ENCODE measurements at regions not wholly inside any gene's neighbourhood (a gene's known extent, or its start where the extent isn't known, plus 50 kb on each side); places are given as distances from the start of the nearest gene placed in this dataset.

DNA sequence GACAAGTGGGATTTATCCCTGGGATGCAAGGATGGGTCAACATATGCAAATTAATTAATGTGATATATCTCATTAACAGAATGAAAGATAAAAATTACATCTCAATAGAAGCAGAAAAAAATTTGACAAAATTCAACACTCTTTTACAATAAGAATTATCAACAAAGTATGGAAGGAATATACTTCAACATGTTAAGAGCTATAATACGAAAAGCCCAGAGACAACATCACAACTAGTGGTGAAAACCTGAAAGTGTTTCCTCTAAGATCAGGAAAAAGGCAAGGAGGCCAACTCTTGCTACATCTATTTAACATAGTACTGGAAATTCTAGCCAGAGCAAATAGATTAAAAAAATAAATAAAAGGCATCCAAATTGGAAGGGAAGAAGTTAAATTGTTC lies 970.0 kb upstream of the POT1 start:
- no peaks in the 10 kb centered on the region for H3K36me3 Mint-ChIP-seq
- TF ChIP-seq, protein P1, sequence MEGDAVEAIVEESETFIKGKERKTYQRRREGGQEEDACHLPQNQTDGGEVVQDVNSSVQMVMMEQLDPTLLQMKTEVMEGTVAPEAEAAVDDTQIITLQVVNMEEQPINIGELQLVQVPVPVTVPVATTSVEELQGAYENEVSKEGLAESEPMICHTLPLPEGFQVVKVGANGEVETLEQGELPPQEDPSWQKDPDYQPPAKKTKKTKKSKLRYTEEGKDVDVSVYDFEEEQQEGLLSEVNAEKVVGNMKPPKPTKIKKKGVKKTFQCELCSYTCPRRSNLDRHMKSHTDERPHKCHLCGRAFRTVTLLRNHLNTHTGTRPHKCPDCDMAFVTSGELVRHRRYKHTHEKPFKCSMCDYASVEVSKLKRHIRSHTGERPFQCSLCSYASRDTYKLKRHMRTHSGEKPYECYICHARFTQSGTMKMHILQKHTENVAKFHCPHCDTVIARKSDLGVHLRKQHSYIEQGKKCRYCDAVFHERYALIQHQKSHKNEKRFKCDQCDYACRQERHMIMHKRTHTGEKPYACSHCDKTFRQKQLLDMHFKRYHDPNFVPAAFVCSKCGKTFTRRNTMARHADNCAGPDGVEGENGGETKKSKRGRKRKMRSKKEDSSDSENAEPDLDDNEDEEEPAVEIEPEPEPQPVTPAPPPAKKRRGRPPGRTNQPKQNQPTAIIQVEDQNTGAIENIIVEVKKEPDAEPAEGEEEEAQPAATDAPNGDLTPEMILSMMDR (IDR thresholded peaks at IDR 0.05), result peak; percentile 20
- no peak for TF ChIP-seq EZH2phosphoT487 (IDR thresholded peaks at IDR 0.05)
- no peak for TF ChIP-seq EZH2 (IDR thresholded peaks at IDR 0.05)
- Histone ChIP-seq H3K27me3 (no peaks in the 10 kb centered on the region), H3K36me3 (no peaks in the 10 kb centered on the region), H3K4me1 (no peaks in the 10 kb centered on the region), H3K27ac (no peak overlapping the region), H3K79me2 (ENCODE audit: low read depth) (no peaks in the 10 kb centered on the region), H4K20me1 (ENCODE audit: low read depth) (no peaks in the 10 kb centered on the region), H3K9ac (no peak overlapping the region), H3K9me3 (ENCODE audit: low read depth) (no peaks in the 10 kb centered on the region), H3F3A (ENCODE audit: low read depth) (no peaks in the 10 kb centered on the region), H3K4me3 (no peak overlapping the region), H2AFZ (replicated peaks) (no peak overlapping the region), H3K4me2 (no peak overlapping the region)
- no peak for DNase-seq (ENCODE audit: low spot score)
- no peak overlapping the region for H3K27ac Mint-ChIP-seq
- H3K9me3 Mint-ChIP-seq, result no peaks in the 10 kb centered on the region
- H3K27me3 Mint-ChIP-seq (ENCODE audit: insufficient read depth, low read depth), result no peaks in the 10 kb centered on the region
- H3K4me1 Mint-ChIP-seq, result no peaks in the 10 kb centered on the region
- H3K4me3 Mint-ChIP-seq, result no peak overlapping the region

DNA sequence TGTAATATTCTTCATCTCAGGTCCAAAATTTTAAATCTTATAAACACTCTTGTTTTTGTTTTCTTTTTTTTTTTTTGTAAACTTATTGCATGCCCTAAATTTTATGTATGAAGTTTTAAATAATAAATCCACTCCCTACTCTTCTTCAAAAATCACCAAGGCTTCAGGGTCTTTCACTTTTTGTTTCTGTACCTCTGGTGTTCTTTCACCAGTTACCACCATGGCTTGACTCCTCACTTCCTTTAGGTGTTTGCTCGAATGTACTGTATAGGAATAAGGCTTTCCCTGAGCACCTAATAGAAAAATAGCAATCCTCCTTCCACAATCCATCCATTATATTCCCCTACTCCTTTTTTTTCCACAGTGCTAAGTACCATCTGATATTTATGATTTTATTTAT lies 962.8 kb upstream of the POT1 start:
- H3K36me3 ChIP-seq, result no peaks in the 10 kb centered on the region
- Mint-ChIP-seq H3K4me3 (no peak overlapping the region), H3K27me3 (ENCODE audit: insufficient read depth, low read depth) (no peaks in the 10 kb centered on the region), H3K9me3 (peaks cover 3% of the 10 kb centered on the region), H3K36me3 (no peaks in the 10 kb centered on the region), H3K4me1 (no peaks in the 10 kb centered on the region), H3K27ac (no peak overlapping the region)
- H3K4me1 ChIP-seq, result no peaks in the 10 kb centered on the region
- H3K79me2 ChIP-seq (ENCODE audit: low read depth), result no peaks in the 10 kb centered on the region
- H3K9me3 ChIP-seq (ENCODE audit: low read depth), result no peaks in the 10 kb centered on the region
- no peak for DNase-seq (ENCODE audit: low spot score)
- no peak overlapping the region for H3K9ac ChIP-seq
- no peak overlapping the region for H3K4me3 ChIP-seq
- H3K27me3 ChIP-seq, result no peaks in the 10 kb centered on the region
- H3K4me2 ChIP-seq, result no peak overlapping the region
- TF ChIP-seq, protein P1 (IDR thresholded peaks at IDR 0.05), result no peak
- TF ChIP-seq EZH2 (IDR thresholded peaks at IDR 0.05) (no peak), EZH2phosphoT487 (IDR thresholded peaks at IDR 0.05) (no peak)
- H3K27ac ChIP-seq, result no peak overlapping the region
- H3F3A ChIP-seq (ENCODE audit: low read depth), result no peaks in the 10 kb centered on the region
- no peaks in the 10 kb centered on the region for H4K20me1 ChIP-seq (ENCODE audit: low read depth)
- H2AFZ ChIP-seq (replicated peaks), result no peak overlapping the region

DNA sequence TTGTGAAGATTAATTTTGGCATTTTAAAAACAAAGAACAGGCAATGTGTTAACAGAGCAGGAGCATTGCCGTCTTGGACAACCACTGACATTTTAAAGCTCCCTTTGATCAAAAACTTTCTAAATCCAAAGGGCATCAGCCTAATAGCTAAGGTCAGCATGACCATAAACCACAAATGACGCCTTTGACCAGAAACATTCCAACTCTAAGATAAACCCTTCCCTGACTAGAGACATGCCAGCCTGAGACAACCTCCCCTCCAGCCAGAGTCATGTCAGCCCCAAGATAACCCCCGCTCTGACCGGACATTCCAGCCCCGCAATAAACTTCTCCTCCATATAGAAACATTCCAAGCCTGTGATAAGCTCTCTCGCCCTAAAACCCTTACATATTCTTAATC lies 949.4 kb upstream of the POT1 start:
- H3K27me3 Mint-ChIP-seq (ENCODE audit: insufficient read depth, low read depth), result peaks cover 2% of the 10 kb centered on the region

More for the DNA sequence above, 949.4 kb upstream of the POT1 start:
- no peaks in the 10 kb centered on the region for H4K20me1 ChIP-seq (ENCODE audit: low read depth)
- H3K4me2 ChIP-seq, result no peak overlapping the region
- H3K27ac ChIP-seq, result no peak overlapping the region
- H3K27me3 ChIP-seq, result no peaks in the 10 kb centered on the region
- H3F3A ChIP-seq (ENCODE audit: low read depth), result no peaks in the 10 kb centered on the region
- DNase-seq (ENCODE audit: low spot score), result no peak
- Mint-ChIP-seq H3K9me3 (peaks cover 16% of the 10 kb centered on the region), H3K4me1 (peaks cover 2% of the 10 kb centered on the region), H3K27ac (peak overlapping the region; percentile 60), H3K36me3 (no peaks in the 10 kb centered on the region), H3K4me3 (no peak overlapping the region)
- H3K4me1 ChIP-seq, result no peaks in the 10 kb centered on the region
- no peak overlapping the region for H3K4me3 ChIP-seq
- no peak overlapping the region for H3K9ac ChIP-seq
- no peaks in the 10 kb centered on the region for H3K79me2 ChIP-seq (ENCODE audit: low read depth)
- H3K36me3 ChIP-seq, result no peaks in the 10 kb centered on the region
- no peak overlapping the region for H2AFZ ChIP-seq (replicated peaks)
- no peaks in the 10 kb centered on the region for H3K9me3 ChIP-seq (ENCODE audit: low read depth)
- TF ChIP-seq EZH2 (IDR thresholded peaks at IDR 0.05), result no peak
- TF ChIP-seq, protein P1 (IDR thresholded peaks at IDR 0.05), result no peak
- TF ChIP-seq EZH2phosphoT487 (IDR thresholded peaks at IDR 0.05), result no peak
